GM19397 (cell line): ENCODE measurements at regions not wholly inside any gene's neighbourhood (a gene's known extent, or its start where the extent isn't known, plus 50 kb on each side); places are given as distances from the start of the nearest gene placed in this dataset.

Experiments
- ATAC-seq: cut with Tn5 transposase; IDR thresholded peaks from one replicate; pipeline ENCODE4 v1.9.1; 2021; ENCODE audit warnings: mild to moderate bottlenecking, moderate library complexity; ENCODE audit not compliant: unreplicated experiment

GRCh38 chr14:101040538-101041442, 137.3 kb upstream of the RTL1 start:
- ATAC-seq: no peak

- no peak for ATAC-seq
Observed at GRCh38 chr14:101043891-101044290, 140.4 kb upstream of the RTL1 start.

- no peak for ATAC-seq
Observed at GRCh38 chr14:101044741-101045140, 141.2 kb upstream of the RTL1 start.

DNA sequence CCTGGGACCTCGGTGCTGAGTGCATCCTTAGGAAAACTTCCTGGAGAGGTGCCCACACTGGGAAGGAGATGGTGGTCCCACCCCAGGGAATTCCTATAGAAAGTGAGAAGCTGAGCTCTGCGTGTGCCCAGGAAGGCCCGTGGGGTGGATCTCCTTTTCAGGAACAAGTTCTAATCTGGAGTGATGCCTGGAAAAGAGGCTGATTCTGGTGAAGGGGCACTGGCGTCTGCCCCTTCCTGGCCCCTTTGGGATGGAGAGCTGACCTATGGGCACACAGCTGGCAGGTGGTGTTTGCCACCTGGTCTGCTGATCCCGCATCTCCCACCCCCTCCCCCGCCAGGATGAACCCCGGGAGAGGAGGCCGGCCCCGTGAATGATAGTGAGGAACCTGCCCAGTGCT, 142.0 kb upstream of the RTL1 start:
- no peak for ATAC-seq

GRCh38 chr14:101046071-101046470, 142.5 kb upstream of the RTL1 start:
- no peak for ATAC-seq

- ATAC-seq: no peak
Observed at GRCh38 chr14:101047326-101047725, 143.8 kb upstream of the RTL1 start.

GRCh38 chr14:101048766-101049165, 145.2 kb upstream of the RTL1 start:
- no peak for ATAC-seq

- ATAC-seq: no peak
Observed at GRCh38 chr14:101049511-101049910, 146.0 kb upstream of the RTL1 start.

DNA sequence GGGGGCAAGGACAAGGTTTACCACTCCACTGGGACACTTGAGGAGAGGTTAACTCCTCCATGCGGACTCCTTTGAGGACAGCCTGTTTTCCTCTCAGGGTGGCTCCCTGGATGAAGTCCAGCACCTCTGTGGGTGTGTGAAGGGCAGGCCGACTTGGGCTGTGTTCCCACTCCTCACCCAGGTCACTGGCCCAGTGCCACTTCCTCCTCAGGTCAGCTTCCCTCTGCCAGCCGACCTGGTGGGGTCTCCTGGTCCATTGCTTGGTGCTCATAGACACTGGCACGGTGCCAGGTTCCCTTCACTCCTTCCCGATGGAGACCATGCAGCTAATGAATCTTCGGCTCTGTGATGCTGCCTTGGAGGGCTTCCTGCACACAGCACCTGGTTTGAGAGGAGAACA, 146.4 kb upstream of the RTL1 start:
- no peak for ATAC-seq

DNA sequence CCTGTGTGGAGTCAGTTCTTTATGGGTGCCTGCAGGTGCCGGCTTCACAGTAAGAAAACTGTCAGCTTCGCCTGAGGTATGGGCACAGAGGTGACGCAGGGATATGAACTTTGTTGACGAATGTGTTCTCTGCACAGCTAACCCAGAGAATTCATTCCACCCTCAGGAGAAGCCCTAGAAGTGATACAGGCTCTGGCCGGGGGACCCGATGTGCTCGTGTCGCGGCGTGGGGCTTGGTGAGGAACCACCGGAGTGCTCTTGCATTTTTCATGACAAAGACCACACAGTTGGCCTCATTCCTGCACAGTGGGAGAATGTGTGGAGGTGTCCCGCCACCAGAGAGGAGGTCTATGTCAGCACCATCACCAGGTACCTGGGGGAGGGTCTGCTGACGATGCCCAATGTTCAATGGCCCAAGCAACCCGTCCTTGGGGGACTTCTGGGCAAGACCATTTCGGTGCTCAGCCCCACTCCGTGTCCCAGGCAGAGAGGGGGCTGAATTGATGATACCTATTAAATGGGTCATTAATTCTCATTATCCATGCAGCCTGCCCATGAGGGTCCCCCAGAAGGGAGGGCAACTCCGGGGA, 147.5 kb upstream of the RTL1 start:
- ATAC-seq: no peak

DNA sequence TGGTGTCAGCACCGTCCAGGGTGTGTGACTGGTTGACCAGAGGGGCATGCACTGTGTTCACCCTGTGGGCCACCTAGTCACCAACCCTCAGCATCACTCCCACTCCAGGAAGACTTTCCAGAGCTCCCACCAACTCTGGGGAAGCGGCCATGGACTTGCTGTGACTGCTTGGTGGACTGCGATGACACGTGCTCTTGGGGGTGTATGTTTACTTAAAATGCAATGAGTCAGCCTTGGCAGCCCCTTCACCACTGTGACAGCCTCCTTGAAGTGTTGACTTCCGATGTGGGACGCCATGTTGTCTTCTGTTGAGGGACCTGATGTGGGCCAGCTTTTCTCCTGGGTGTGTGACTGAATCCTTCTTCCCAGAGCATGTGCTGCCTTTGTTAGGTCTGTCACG, 151.1 kb upstream of the RTL1 start:
- ATAC-seq: no peak

DNA sequence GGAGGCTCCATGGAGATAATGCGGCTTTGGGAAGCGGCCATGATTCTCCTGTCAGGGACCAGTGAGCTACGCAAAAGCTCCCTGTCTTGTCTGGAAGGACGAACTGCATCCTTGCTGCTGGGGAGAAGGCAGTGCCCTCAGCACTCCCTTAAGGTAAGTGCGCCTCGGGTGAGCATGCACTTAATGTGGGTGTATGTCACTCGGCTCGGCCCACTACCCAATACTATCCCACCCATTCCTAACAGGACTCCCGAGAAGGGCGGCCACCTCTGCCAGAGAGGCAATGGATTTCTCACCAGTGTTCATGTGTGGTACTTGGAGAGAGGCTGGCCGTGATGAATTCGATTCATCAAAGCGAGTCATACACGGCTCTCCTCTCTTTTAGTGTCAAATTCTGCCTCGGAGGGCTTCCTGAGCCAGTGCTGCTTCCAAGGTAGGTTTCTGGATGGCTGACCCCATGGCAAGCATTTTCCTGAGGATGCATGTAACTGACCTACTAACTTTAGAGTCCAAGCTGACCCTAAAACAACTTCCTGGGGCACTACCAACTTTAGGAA, 151.7 kb upstream of the RTL1 start:
- ATAC-seq: no peak

- no peak for ATAC-seq
Observed at GRCh38 chr14:101055776-101056374, 152.4 kb upstream of the RTL1 start.

- ATAC-seq: no peak
Observed at GRCh38 chr14:101056446-101056845, 152.9 kb upstream of the RTL1 start.

- ATAC-seq: no peak
Observed at GRCh38 chr14:101057394-101057793, 153.9 kb upstream of the RTL1 start.

DNA sequence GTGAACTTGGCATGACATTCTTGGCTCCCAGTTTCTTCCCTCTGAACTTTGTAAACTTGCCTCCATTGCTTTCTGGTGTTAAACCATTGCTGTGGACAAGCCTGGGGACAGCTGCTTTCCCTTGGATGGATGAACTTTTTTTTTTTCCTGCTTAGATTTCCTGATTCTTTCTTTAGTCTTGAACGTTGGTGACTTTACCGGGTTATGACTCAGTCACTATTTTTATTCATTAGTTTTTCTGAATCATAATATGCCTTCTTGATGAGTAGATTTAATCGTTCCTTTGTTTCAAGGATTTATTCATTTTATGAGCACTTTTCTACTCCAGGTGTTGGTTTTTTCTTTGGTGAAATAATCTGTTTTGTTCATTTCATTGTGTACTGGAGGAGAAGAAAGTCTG, 155.0 kb upstream of the RTL1 start:
- ATAC-seq: no peak

DNA sequence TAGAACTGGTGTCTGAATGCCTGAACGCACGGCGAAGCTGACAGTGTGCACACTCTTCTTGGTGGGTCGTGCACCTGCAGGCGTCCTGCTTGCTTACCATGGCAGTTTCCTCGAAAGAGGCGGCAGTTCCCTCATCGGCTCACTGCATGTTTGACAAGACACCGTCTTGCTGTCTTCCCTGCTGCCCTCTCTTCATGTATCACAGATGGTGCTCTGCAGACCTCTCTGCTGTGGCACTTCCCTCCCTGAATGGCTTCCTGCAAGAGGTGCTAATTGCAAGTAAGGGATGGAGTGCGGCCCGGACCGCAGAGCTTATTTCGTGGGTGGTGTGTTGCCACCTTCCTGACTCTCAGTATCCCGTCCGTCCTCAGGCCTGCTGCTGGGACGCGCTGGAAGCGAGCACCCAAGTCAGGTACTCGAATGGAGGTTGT, 156.7 kb upstream of the RTL1 start:
- ATAC-seq: no peak

GRCh38 chr14:101061411-101062064, 158.0 kb upstream of the RTL1 start:
- ATAC-seq: no peak

DNA sequence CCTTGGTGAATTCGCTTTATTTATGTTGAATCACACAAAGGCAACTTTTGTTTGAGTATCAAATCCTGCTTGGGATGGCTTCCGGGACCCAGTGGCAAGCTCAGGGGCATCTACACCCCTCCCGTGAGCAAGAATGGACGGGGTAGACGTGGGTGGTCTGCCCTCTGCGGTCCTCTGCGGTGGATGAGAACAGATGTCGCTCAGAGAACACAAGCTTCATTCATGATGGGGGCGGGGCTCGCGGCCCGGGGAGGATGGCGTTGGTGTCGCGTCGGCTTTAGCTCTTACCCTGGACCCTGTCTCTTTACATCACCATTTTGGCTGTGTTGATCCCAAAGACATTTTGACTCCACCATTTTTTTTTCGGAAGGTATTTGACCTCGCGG, 158.5 kb upstream of the RTL1 start:
- ATAC-seq: no peak

- ATAC-seq: no peak
Observed at GRCh38 chr14:101062601-101063000, 159.1 kb upstream of the RTL1 start.

DNA sequence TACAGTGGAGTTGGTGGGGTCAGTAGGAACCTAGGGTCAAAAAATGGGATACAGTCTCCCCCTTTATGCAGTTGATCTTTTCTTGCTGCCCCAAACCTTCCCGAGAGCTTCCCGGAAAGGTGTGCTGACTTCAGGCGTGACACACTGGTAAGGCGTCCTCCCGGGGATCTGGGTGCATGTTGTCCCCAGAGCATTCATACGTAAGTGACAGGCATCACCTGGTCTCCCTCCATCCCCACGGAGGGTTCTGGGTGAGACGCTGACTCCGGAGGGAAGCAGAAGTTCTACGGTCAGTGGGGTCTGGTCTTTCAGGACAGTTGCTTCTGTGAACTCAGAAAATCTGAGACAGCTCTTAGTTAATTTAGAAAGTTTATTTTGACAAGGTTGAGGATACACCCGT, 159.6 kb upstream of the RTL1 start:
- no peak for ATAC-seq
